ENCODE measurements at regions not wholly inside any gene's neighbourhood (a gene's known extent, or its start where the extent isn't known, plus 50 kb on each side); places are given as distances from the start of the nearest gene placed in this dataset.

DNA sequence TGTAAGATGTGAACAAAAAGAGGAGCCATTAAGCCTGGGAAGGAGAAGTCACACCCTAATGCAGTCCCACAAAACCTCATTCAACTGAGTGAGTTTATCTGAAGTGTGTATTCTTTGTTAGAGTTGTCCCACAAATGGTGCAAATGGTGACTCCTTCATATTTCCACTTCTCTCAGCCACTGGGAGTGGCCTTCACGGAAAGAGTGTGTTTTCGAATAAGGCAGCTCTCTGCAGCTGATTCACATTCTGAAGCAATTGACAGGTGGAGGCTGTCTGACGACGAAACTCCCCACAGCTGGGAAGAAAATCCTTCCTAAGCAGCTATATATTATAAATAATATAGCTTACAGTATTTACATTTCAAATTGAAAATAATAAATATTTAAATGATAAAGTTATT, 318.8 kb upstream of the TMEFF2 start:
- TF ChIP-seq EZH2 (IDR thresholded peaks at IDR 0.05; ENCODE audit: borderline replicate concordance) (no peak), CTCF (IDR thresholded peaks at IDR 0.05; ENCODE audit: poor library complexity) (no peak)

All from hepatocyte (in vitro differentiated cells).